Heart left ventricle (tissue), 16 donors: ENCODE measurements at regions not wholly inside any gene's neighbourhood (a gene's known extent, or its start where the extent isn't known, plus 50 kb on each side); places are given as distances from the start of the nearest gene placed in this dataset.

Experiments used
- ATAC-seq, 4 donors: fragments of 200-7000 bp; cut with Tn5 transposase; one replicate each; pipeline ENCODE4 v1.9.1; 2020 to 2022; ENCODE audit warnings: moderate library complexity in 4 of 4, mild to moderate bottlenecking in 3 of 4, moderate number of reproducible peaks in 1 of 4
- DNase-seq, 5 donors: peaks; one replicate each; pipeline ENCODE4 v3.0.0-alpha.2; 2020
- H3K27ac ChIP-seq, 12 donors: fragments of 200-600 bp; sonication (generic) in 4 of 12; one replicate each; pipeline versions ENCODE4 v1.5.0 to v1.8.0; 2016 to 2022; ENCODE audit warnings: mild to moderate bottlenecking in 2 of 12
- H3K27me3 ChIP-seq, 9 donors: fragments of 200-600 bp; sonication (generic) in 2 of 9; one replicate each; pipeline versions ENCODE4 v1.5.1 to v1.8.0; 2016 to 2022; ENCODE audit warnings: mild to moderate bottlenecking in 3 of 9
- H3K36me3 ChIP-seq, 9 donors: fragments of 200-600 bp; sonication (generic) in 2 of 9; one replicate each; pipeline versions ENCODE4 v1.5.0 to v1.8.0; 2018 to 2022; ENCODE audit warnings: mild to moderate bottlenecking in 2 of 9
- H3K4me1 ChIP-seq, 12 donors: fragments of 200-600 bp; sonication (generic) in 4 of 12; one replicate each; pipeline versions ENCODE4 v1.5.0 to v1.8.0; 2016 to 2022; ENCODE audit warnings: mild to moderate bottlenecking in 3 of 12
- H3K4me3 ChIP-seq, 12 donors: fragments of 200-600 bp; sonication (generic) in 4 of 12; one replicate each; pipeline versions ENCODE4 v1.5.0 to v1.8.0; 2017 to 2022; ENCODE audit warnings: mild to moderate bottlenecking in 9 of 12, moderate library complexity in 4 of 12
- H3K9me3 ChIP-seq, 12 donors: fragments of 200-600 bp; sonication (generic) in 4 of 12; one replicate each; pipeline versions ENCODE4 v1.5.0 to v1.8.0; 2016 to 2022; ENCODE audit warnings: mild to moderate bottlenecking in 1 of 12
- CTCF ChIP-seq, 12 donors: fragments of 200-600 bp; sonication (generic) in 4 of 12; IDR thresholded peaks; one replicate each; pipeline versions ENCODE4 v1.5.0 to v1.8.0; 2018 to 2022; ENCODE audit warnings: antibody characterized with exemption in 12 of 12, mild to moderate bottlenecking in 5 of 12
- POLR2A ChIP-seq, 2 donors: fragments of 450-650 bp; IDR thresholded peaks; one replicate each; pipeline ENCODE4 v1.6.1; 2017; ENCODE audit warnings: antibody characterized with exemption in 2 of 2, mild to moderate bottlenecking in 2 of 2, moderate library complexity in 2 of 2
- WGBS, 4 donors: extraction: QIAGEN DNeasy Blood & Tissue Kit in 2 of 4; methylation state at CpG; one replicate each; pipeline versions ENCODE4 v1.1.5 to v1.1.7; 2013 to 2018; 5-methylcytosine and 5-hydroxymethylcytosine counted together
- intact Hi-C, 10 donors: fragments of 100-400 bp; cut with DNase I; formaldehyde crosslinking; loops; one replicate each; pipeline versions ENCODE4 v1.11.1 to v1.14.2; 2022
- donor health status: ischemic (EF 13 %, LVEDD 7.1; RV severe dilation, severe dysfunction).
- donor health status: healthy with polysubstance abuse.
- donor health status: DM: no; HTN: yes; CAD: no.
- donor health status: DM: no; HTN: no; CAD: no.
- donor health status: ischemic (EF 25% LVEDD 6.9; RV normal size, moderate dysfunction).
- donor health status: ischemic (EF 25% LVEDD 5.7; RV mildly dilated, moderate dysfunction).
- donor health status: healthy.
- donor health status: DM: yes; HTN: yes; CAD: no.
- donor health status: ischemic (EF 35%, LVEDD 5.7; RV mildly dilated, moderate dysfunction).
- donor health status: nonischemic (EF 11% LVEDD 7.7; RV severe dilation, severe dysfunction).
- donor health status: DM: yes; HTN: yes; CAD: no.
- donor health status: PGD.
- donor health status: ischemic (EF 29% LVEDD 5.4; RV normal size, mild dysfunction).
- donor health status: nonischemic (EF 23%, LVEDD 6.1; RV moderate dilation, normal function).

- Histone ChIP-seq H3K4me1 (no peaks in the 10 kb centered on the region), H3K9me3 (no peaks in the 10 kb centered on the region), H3K36me3 (no peaks in the 10 kb centered on the region), H3K27me3 (peaks cover 0 to 75% (median 19%) of the 10 kb centered on the region in 9 donors), H3K27ac (no peak overlapping the region), H3K4me3 (no peak overlapping the region)
- intact Hi-C loops, result loop anchor here in 8 of 10 donors (2.0 to 5.0 kb wide), 4 partner anchors 267 to 277 kb away; no protein-coding TSS in a partner anchor
- no peak for ATAC-seq
- TF ChIP-seq CTCF (IDR thresholded peaks at IDR 0.05) (no peak), POLR2A (IDR thresholded peaks at IDR 0.05) (no peak)
- 44 to 58% (median 49%) methylated on average over 7 of the region's 7 CpGs for WGBS, 4 donors
- DNase-seq, result no peak
Observed at GRCh38 chr15:98178861-98179260, 218.4 kb downstream of the ARRDC4 start.

- H3K9me3 ChIP-seq, result no peaks in the 10 kb centered on the region
- H3K27ac ChIP-seq, result no peak overlapping the region
- no peaks in the 10 kb centered on the region for H3K4me1 ChIP-seq
- ATAC-seq (no peak), DNase-seq (no peak)
- no peak overlapping the region for H3K4me3 ChIP-seq
- H3K36me3 ChIP-seq, result no peaks in the 10 kb centered on the region
- peaks cover 0 to 21% (median 0%) of the 10 kb centered on the region in 9 donors for H3K27me3 ChIP-seq
- intact Hi-C loops, result no loop called here
- TF ChIP-seq CTCF (IDR thresholded peaks at IDR 0.05), result no peak
- TF ChIP-seq POLR2A (IDR thresholded peaks at IDR 0.05), result no peak
- WGBS, 4 donors, result 71 to 87% (median 80%) methylated on average over 7 of the region's 7 CpGs
Observed at GRCh38 chr15:98187549-98187948, 227.0 kb downstream of the ARRDC4 start.

- DNase-seq (no peak), ATAC-seq (no peak)
- Histone ChIP-seq H3K9me3 (no peaks in the 10 kb centered on the region), H3K4me1 (no peaks in the 10 kb centered on the region), H3K27ac (no peak overlapping the region), H3K36me3 (no peaks in the 10 kb centered on the region), H3K4me3 (no peak overlapping the region), H3K27me3 (peaks cover 0 to 4% (median 0%) of the 10 kb centered on the region in 9 donors)
- intact Hi-C loops, result no loop called here
- 74 to 79% (median 76%) methylated on average over 2 of the region's 2 CpGs for WGBS, 4 donors
- TF ChIP-seq CTCF (IDR thresholded peaks at IDR 0.05) (no peak), POLR2A (IDR thresholded peaks at IDR 0.05) (no peak)
Observed at GRCh38 chr15:98190914-98191313, 230.4 kb downstream of the ARRDC4 start.

- intact Hi-C loops, result no loop called here
- ATAC-seq (no peak), DNase-seq (no peak)
- WGBS, 4 donors, result 75 to 84% (median 82%) methylated on average over 3 of the region's 3 CpGs
- H3K27ac ChIP-seq, result no peak overlapping the region
- H3K9me3 ChIP-seq, result no peaks in the 10 kb centered on the region
- H3K36me3 ChIP-seq, result no peaks in the 10 kb centered on the region
- H3K27me3 ChIP-seq, result peaks cover 0 to 8% (median 0%) of the 10 kb centered on the region in 9 donors
- no peak for TF ChIP-seq POLR2A (IDR thresholded peaks at IDR 0.05)
- no peak for TF ChIP-seq CTCF (IDR thresholded peaks at IDR 0.05)
- H3K4me1 ChIP-seq, result no peaks in the 10 kb centered on the region
- H3K4me3 ChIP-seq, result no peak overlapping the region
Observed at GRCh38 chr15:98195796-98196195, 235.3 kb downstream of the ARRDC4 start.
